ENCODE measurements at regions not wholly inside any gene's neighbourhood (a gene's known extent, or its start where the extent isn't known, plus 50 kb on each side); places are given as distances from the start of the nearest gene placed in this dataset.

GRCh38 chrX:42973321-42973720 lies 195.4 kb upstream of the PPP1R2C start:
- TF ChIP-seq TCF4 (CRISPR knock-in tag; IDR thresholded peaks at IDR 0.05; ENCODE audit: borderline replicate concordance) (no peak), ISL1 (CRISPR knock-in tag; IDR thresholded peaks at IDR 0.05) (no peak), PPARA (CRISPR knock-in tag; IDR thresholded peaks at IDR 0.05; ENCODE audit: borderline replicate concordance) (no peak), POU6F1 (CRISPR knock-in tag; IDR thresholded peaks at IDR 0.05; ENCODE audit: borderline replicate concordance, low read depth) (no peak), ARNTL (CRISPR knock-in tag; IDR thresholded peaks at IDR 0.05; ENCODE audit: borderline replicate concordance, low read depth) (no peak), BACH2 (CRISPR knock-in tag; IDR thresholded peaks at IDR 0.05; ENCODE audit: borderline replicate concordance) (no peak), ZNF565 (CRISPR knock-in tag; conservative IDR thresholded peaks at IDR 0.05; ENCODE audit: low read depth) (no peak), SNAI2 (CRISPR knock-in tag; IDR thresholded peaks at IDR 0.05) (no peak), ZNF70 (CRISPR knock-in tag; IDR thresholded peaks at IDR 0.05) (no peak), ESRRG (CRISPR knock-in tag; IDR thresholded peaks at IDR 0.05) (no peak), ZNF8 (CRISPR knock-in tag; IDR thresholded peaks at IDR 0.05) (no peak), OSR1 (CRISPR knock-in tag; IDR thresholded peaks at IDR 0.05) (no peak), TSHZ2 (CRISPR knock-in tag; IDR thresholded peaks at IDR 0.05) (no peak), ZFP30 (CRISPR knock-in tag; IDR thresholded peaks at IDR 0.05) (no peak), RARB (CRISPR knock-in tag; IDR thresholded peaks at IDR 0.05) (no peak), GLIS3 (CRISPR knock-in tag; IDR thresholded peaks at IDR 0.05) (no peak), TOX (CRISPR knock-in tag; IDR thresholded peaks at IDR 0.05; ENCODE audit: borderline replicate concordance) (no peak), CREB5 (CRISPR knock-in tag; IDR thresholded peaks at IDR 0.05; ENCODE audit: low read depth) (no peak)
- no peak for ATAC-seq

GRCh38 chrX:42975906-42976305 lies 197.9 kb upstream of the PPP1R2C start:
- TF ChIP-seq ARNTL (CRISPR knock-in tag; IDR thresholded peaks at IDR 0.05; ENCODE audit: borderline replicate concordance, low read depth) (no peak), GLIS3 (CRISPR knock-in tag; IDR thresholded peaks at IDR 0.05) (no peak), ZFP3 (CRISPR knock-in tag; IDR thresholded peaks at IDR 0.05) (no peak), ZFP30 (CRISPR knock-in tag; IDR thresholded peaks at IDR 0.05) (no peak), CSDC2 (CRISPR knock-in tag; IDR thresholded peaks at IDR 0.05) (no peak), PATZ1 (CRISPR knock-in tag; IDR thresholded peaks at IDR 0.05; ENCODE audit: borderline replicate concordance) (no peak), RARB (CRISPR knock-in tag; IDR thresholded peaks at IDR 0.05) (no peak), OSR1 (CRISPR knock-in tag; IDR thresholded peaks at IDR 0.05) (no peak), TOX (CRISPR knock-in tag; IDR thresholded peaks at IDR 0.05; ENCODE audit: borderline replicate concordance) (no peak), TSHZ2 (CRISPR knock-in tag; IDR thresholded peaks at IDR 0.05) (no peak), ZNF70 (CRISPR knock-in tag; IDR thresholded peaks at IDR 0.05) (no peak), SNAI2 (CRISPR knock-in tag; IDR thresholded peaks at IDR 0.05) (no peak), BACH2 (CRISPR knock-in tag; IDR thresholded peaks at IDR 0.05; ENCODE audit: borderline replicate concordance) (no peak), CSRNP3 (CRISPR knock-in tag; IDR thresholded peaks at IDR 0.05) (no peak), POU6F1 (CRISPR knock-in tag; IDR thresholded peaks at IDR 0.05; ENCODE audit: borderline replicate concordance, low read depth) (no peak), ZC3H10 (CRISPR knock-in tag; IDR thresholded peaks at IDR 0.05) (no peak), ESRRG (CRISPR knock-in tag; IDR thresholded peaks at IDR 0.05) (no peak), CREB5 (CRISPR knock-in tag; IDR thresholded peaks at IDR 0.05; ENCODE audit: low read depth) (no peak), ZNF8 (CRISPR knock-in tag; IDR thresholded peaks at IDR 0.05) (no peak)
- ATAC-seq = no peak
